HepG2 (cell line): ENCODE measurements at regions not wholly inside any gene's neighbourhood (a gene's known extent, or its start where the extent isn't known, plus 50 kb on each side); places are given as distances from the start of the nearest gene placed in this dataset.

ENCODE experiments used
- ATAC-seq: fragments of 200-7000 bp; cut with Tn5 transposase; 3 replicates; pipeline ENCODE4 v1.9.1; 2020; ENCODE audit warnings: mild to moderate bottlenecking, moderate library complexity
- BruUV-seq: library from RNA; stranded (reverse); fragments of 400-500 nt; replicated peaks from 2 replicates; lab custom pipeline; 2021; lab: Mats Ljungman, UMichigan
- CTCF ChIA-PET: fragments of 300-600 bp; formaldehyde crosslinking; extraction: SDS; loops from one replicate; lab custom pipeline; 2021; ENCODE audit warnings: low total read pairs, inconsistent platforms, low intra/inter-chr PET ratio; lab: Yijun Ruan, JAX
- POLR2A ChIA-PET: fragments of 350-600 bp; sonication (Branson Sonifier 250); formaldehyde crosslinking; loops from one replicate; lab custom pipeline; 2020; ENCODE audit warnings: antibody characterized with exemption, inconsistent platforms; lab: Yijun Ruan, JAX
- DNase-seq: peaks from one replicate; pipeline ENCODE4 v3.0.0-alpha.2; 2015; ENCODE audit warnings: low spot score
- FAIRE-seq: peaks from 3 replicates; lab custom pipeline; 2011; peaks lifted over from hg19 to GRCh38; lab: Jason Lieb, UNC
- H2AFZ ChIP-seq: one replicate; pipeline ENCODE4 v1.6.1; 2011; ENCODE audit warnings: low read length, inconsistent platforms
- H3K27ac ChIP-seq: fragments of 300-600 bp; 3 replicates; pipeline ENCODE4 v1.8.0; 2011; ENCODE audit warnings: mixed run types, mild to moderate bottlenecking, mixed read lengths, low read length, inconsistent platforms; ENCODE audit not compliant: insufficient read depth; ENCODE audit errors: extremely low read length
- H3K27me3 ChIP-seq, 2 experiments: fragments of 200-600 bp in 1 of 2; 2 replicates in 1 of 2; 3 replicates in 1 of 2; pipeline versions ENCODE4 v1.6.0 to v1.8.0; 2011; ENCODE audit warnings: low read length in 2 of 2, mild to moderate bottlenecking in 2 of 2, moderate library complexity in 2 of 2, inconsistent platforms in 1 of 2; ENCODE audit not compliant: insufficient read depth in 2 of 2, control insufficient read depth in 1 of 2
- H3K36me3 ChIP-seq, 2 experiments: fragments of 200-600 bp in 1 of 2; replicated peaks in 1 of 2; 2 replicates in 1 of 2; 3 replicates in 1 of 2; pipeline versions ENCODE4 v1.5.1 to v1.8.0; 2011; ENCODE audit warnings: low read length in 2 of 2, inconsistent platforms in 1 of 2; ENCODE audit not compliant: insufficient read depth in 2 of 2, control insufficient read depth in 1 of 2
- H3K4me1 ChIP-seq: 2 replicates; pipeline ENCODE4 v1.5.1; 2012; ENCODE audit warnings: low read length, inconsistent platforms; ENCODE audit not compliant: insufficient read depth
- H3K4me2 ChIP-seq: 2 replicates; pipeline ENCODE4 v1.6.0; 2011; ENCODE audit warnings: low read depth, low read length, inconsistent platforms
- H3K4me3 ChIP-seq, 3 experiments: fragments of 200-600 bp in 1 of 3; sonication (generic), shearing (Covaris generic) in 1 of 3; replicated peaks in 1 of 3; 2 replicates each; pipeline ENCODE4 v1.5.1; 2011 to 2016; ENCODE audit warnings: low read length in 3 of 3, inconsistent platforms in 2 of 3, low read depth in 2 of 3, mild to moderate bottlenecking in 2 of 3, control low read depth in 1 of 3, mixed read lengths in 1 of 3; ENCODE audit not compliant: insufficient read depth in 1 of 3
- H3K79me2 ChIP-seq: one replicate; pipeline ENCODE4 v1.6.1; 2011; ENCODE audit warnings: low read length, inconsistent platforms; ENCODE audit not compliant: insufficient read depth
- H3K9ac ChIP-seq: 2 replicates; pipeline ENCODE4 v1.6.0; 2011; ENCODE audit warnings: mild to moderate bottlenecking, low read depth, low read length, inconsistent platforms; ENCODE audit not compliant: insufficient read depth
- H3K9me3 ChIP-seq: 2 replicates; pipeline ENCODE4 v1.5.1; 2012; ENCODE audit warnings: mild to moderate bottlenecking, low read length
- H4K20me1 ChIP-seq: 2 replicates; pipeline ENCODE4 v1.6.0; 2011; ENCODE audit warnings: inconsistent platforms, mild to moderate bottlenecking, low read length, moderate library complexity; ENCODE audit not compliant: insufficient read depth
- ATF7 ChIP-seq, 2 experiments: fragments of 450-650 bp in 1 of 2; sonication (generic) in 1 of 2; formaldehyde crosslinking in 1 of 2; IDR thresholded peaks; 2 replicates each; pipeline versions ENCODE4 v1.4.0 to v1.6.1; 2016 to 2020; ENCODE audit warnings: antibody characterized with exemption in 1 of 2, mild to moderate bottlenecking in 1 of 2, missing genetic modification reagents in 1 of 2
- CERS6 ChIP-seq: sonication (generic); formaldehyde crosslinking; IDR thresholded peaks from 2 replicates; pipeline ENCODE4 v1.5.0; 2020; ENCODE audit warnings: missing genetic modification reagents
- CSRNP2 ChIP-seq: sonication (generic); formaldehyde crosslinking; conservative IDR thresholded peaks from 2 replicates; pipeline ENCODE4 v1.8.0; 2022; ENCODE audit warnings: low read depth, missing genetic modification reagents
- E2F2 ChIP-seq: sonication (generic); formaldehyde crosslinking; IDR thresholded peaks from 2 replicates; pipeline ENCODE4 v1.4.0; 2020; ENCODE audit warnings: missing genetic modification reagents, borderline replicate concordance
- ELF1 ChIP-seq: sonication (generic); formaldehyde crosslinking; IDR thresholded peaks from 2 replicates; pipeline ENCODE4 v1.4.0; 2020; ENCODE audit warnings: missing genetic modification reagents
- HNRNPUL1 ChIP-seq: fragments of 200-400 bp; formaldehyde crosslinking; IDR thresholded peaks from 2 replicates; pipeline ENCODE4 v1.6.1; 2017; ENCODE audit warnings: low read depth, mild to moderate bottlenecking, low read length, moderate library complexity
- NCOR1 ChIP-seq: fragments of 200-600 bp; sonication (generic); IDR thresholded peaks from 2 replicates; pipeline ENCODE4 v1.7.0; 2017; ENCODE audit warnings: antibody characterized with exemption, low read length, borderline replicate concordance
- RBAK ChIP-seq: sonication (generic); formaldehyde crosslinking; IDR thresholded peaks from 2 replicates; pipeline ENCODE4 v1.5.1; 2020; ENCODE audit warnings: mild to moderate bottlenecking, missing genetic modification reagents
- RELA ChIP-seq: sonication (generic); formaldehyde crosslinking; IDR thresholded peaks from 2 replicates; pipeline ENCODE4 v1.4.0; 2020; ENCODE audit warnings: missing genetic modification reagents
- TAF1 ChIP-seq: sonication (generic); formaldehyde crosslinking; IDR thresholded peaks from 2 replicates; pipeline ENCODE4 v1.4.0; 2020; ENCODE audit warnings: missing genetic modification reagents
- TGIF2 ChIP-seq: IDR thresholded peaks from 2 replicates; pipeline ENCODE4 v1.6.1; 2016; ENCODE audit warnings: control low read depth, missing compliant biosample characterization
- ZNF143 ChIP-seq: sonication (generic); formaldehyde crosslinking; IDR thresholded peaks from 2 replicates; pipeline ENCODE4 v1.4.0; 2020; ENCODE audit warnings: missing genetic modification reagents
- ZNF296 ChIP-seq: sonication (generic); formaldehyde crosslinking; conservative IDR thresholded peaks from 2 replicates; pipeline ENCODE4 v1.5.0; 2020; ENCODE audit warnings: mild to moderate bottlenecking, missing genetic modification reagents
- ZNF567 ChIP-seq: sonication (generic); formaldehyde crosslinking; IDR thresholded peaks from 2 replicates; pipeline ENCODE4 v1.8.1; 2023; ENCODE audit warnings: mild to moderate bottlenecking, missing genetic modification reagents, borderline replicate concordance
- WGBS: methylation state at CpG from one replicate; pipeline ENCODE4 v1.1.6; 2017; ENCODE audit warnings: low lambda C conversion rate; 5-methylcytosine and 5-hydroxymethylcytosine counted together
- in situ Hi-C: cut with HindIII; loops from 2 replicates; pipeline ENCODE4 v1.10.0; 2017; ENCODE audit warnings: low pct_unique_long_range_greater_than_20kb; ENCODE audit not compliant: extremely low pct_ligation_motif_present
- intact Hi-C: fragments of 100-400 bp; cut with micrococcal nuclease; formaldehyde crosslinking; loops from one replicate; pipeline ENCODE4 v1.10.0; 2022; ENCODE audit not compliant: unreplicated experiment

GRCh38 chr4:92122911-92123310 lies 180.9 kb upstream of the GRID2 start:
- POLR2A ChIA-PET = no interaction called here
- Histone ChIP-seq H3K4me2 (no peak overlapping the region), H3K9ac (no peak overlapping the region), H3K9me3 (peaks cover 10% of the 10 kb centered on the region), H3K36me3 (no peaks in the 10 kb centered on the region), H3K4me3 (no peak overlapping the region), H3K4me1 (no peaks in the 10 kb centered on the region), H3K27ac (no peak overlapping the region), H4K20me1 (no peaks in the 10 kb centered on the region), H3K79me2 (no peaks in the 10 kb centered on the region), H3K27me3 (no peaks in the 10 kb centered on the region), H2AFZ (no peak overlapping the region)
- no TSS peak for BruUV-seq
- no peak for TF ChIP-seq HNRNPUL1
- no peak for TF ChIP-seq RBAK (CRISPR knock-in tag)
- TF ChIP-seq ATF7 (IDR thresholded peaks at IDR 0.05) = no peak
- no peak for TF ChIP-seq ATF7 (CRISPR knock-in tag; IDR thresholded peaks at IDR 0.05)
- no peak for TF ChIP-seq ZNF296 (CRISPR knock-in tag)
- TF ChIP-seq TGIF2 (CRISPR knock-in tag) = no peak
- no peak for TF ChIP-seq E2F2 (CRISPR knock-in tag)
- no peak for TF ChIP-seq RELA (CRISPR knock-in tag)
- no peak for TF ChIP-seq CSRNP2 (CRISPR knock-in tag)
- TF ChIP-seq CERS6 (CRISPR knock-in tag) = no peak
- no peak for TF ChIP-seq TAF1 (CRISPR knock-in tag)
- no peak for TF ChIP-seq ZNF143
- no peak for TF ChIP-seq ZNF567
- TF ChIP-seq ELF1 (CRISPR knock-in tag) = no peak
- TF ChIP-seq NCOR1 = no peak
- FAIRE-seq (no peak), ATAC-seq (no peak), DNase-seq (no peak)
- 15% methylated on average over 3 of the region's 3 CpGs for WGBS
- CTCF ChIA-PET = no interaction called here
- in situ Hi-C loops = no loop called here
- intact Hi-C loops = no loop called here
